AG04450 (cell line): ENCODE measurements at regions not wholly inside any gene's neighbourhood (a gene's known extent, or its start where the extent isn't known, plus 50 kb on each side); places are given as distances from the start of the nearest gene placed in this dataset.

Experiments used
- CTCF ChIA-PET: fragments of 300-600, 350-600 bp; formaldehyde crosslinking; extraction: SDS; loops from one replicate; lab custom pipeline; 2022; ENCODE audit warnings: antibody characterized with exemption, inconsistent platforms; lab: Charles Lee
- POLR2A ChIA-PET: fragments of 350-600 bp; formaldehyde crosslinking; extraction: SDS; loops from one replicate; lab custom pipeline; 2021; ENCODE audit warnings: antibody characterized with exemption, inconsistent platforms; lab: Yijun Ruan, JAX
- DNase-seq: peaks from one replicate; pipeline ENCODE4 v3.0.0-alpha.2; 2011; ENCODE audit warnings: low read depth, low spot score
- H3K27ac ChIP-seq: one replicate; pipeline ENCODE4 v1.5.1; 2012; ENCODE audit warnings: low read depth, low read length, control low read depth
- H3K27me3 ChIP-seq: one replicate; pipeline ENCODE4 v1.6.0; 2012; ENCODE audit warnings: low read length; ENCODE audit not compliant: control insufficient read depth, insufficient read depth
- H3K4me3 ChIP-seq: 2 replicates; pipeline ENCODE4 v1.5.1; 2011; ENCODE audit warnings: mild to moderate bottlenecking, low read depth, low read length, control low read depth
- H3K9me3 ChIP-seq: 2 replicates; pipeline ENCODE4 v1.5.1; 2012; ENCODE audit warnings: low read length; ENCODE audit not compliant: control insufficient read depth, insufficient read depth
- TF ChIP-seq, protein P1 (sequence below): IDR thresholded peaks from 2 replicates; pipeline ENCODE4 v1.5.1; 2011; ENCODE audit warnings: low read depth, low read length, control low read depth, inconsistent platforms

DNA sequence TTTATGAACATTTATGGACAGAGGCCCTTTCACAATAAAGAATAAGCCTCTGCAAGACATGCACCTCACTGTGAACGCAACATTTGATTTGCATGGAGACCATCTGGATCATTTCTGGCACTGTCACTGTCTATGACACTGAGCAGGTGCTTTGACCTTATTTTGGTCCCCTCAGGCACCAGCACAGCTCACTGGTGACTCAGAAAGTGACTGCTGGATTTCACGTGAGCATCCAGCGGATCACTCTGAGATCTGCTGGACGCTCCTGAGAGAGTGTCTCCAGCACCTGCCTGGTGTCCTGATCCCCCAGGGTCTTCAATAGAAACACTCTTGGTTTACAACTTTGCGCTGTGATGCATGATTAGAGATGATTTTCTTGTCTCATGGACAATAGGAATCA lies 375.7 kb downstream of the TENT5A start:
- no peaks in the 10 kb centered on the region for H3K27me3 ChIP-seq
- TF ChIP-seq, protein P1, sequence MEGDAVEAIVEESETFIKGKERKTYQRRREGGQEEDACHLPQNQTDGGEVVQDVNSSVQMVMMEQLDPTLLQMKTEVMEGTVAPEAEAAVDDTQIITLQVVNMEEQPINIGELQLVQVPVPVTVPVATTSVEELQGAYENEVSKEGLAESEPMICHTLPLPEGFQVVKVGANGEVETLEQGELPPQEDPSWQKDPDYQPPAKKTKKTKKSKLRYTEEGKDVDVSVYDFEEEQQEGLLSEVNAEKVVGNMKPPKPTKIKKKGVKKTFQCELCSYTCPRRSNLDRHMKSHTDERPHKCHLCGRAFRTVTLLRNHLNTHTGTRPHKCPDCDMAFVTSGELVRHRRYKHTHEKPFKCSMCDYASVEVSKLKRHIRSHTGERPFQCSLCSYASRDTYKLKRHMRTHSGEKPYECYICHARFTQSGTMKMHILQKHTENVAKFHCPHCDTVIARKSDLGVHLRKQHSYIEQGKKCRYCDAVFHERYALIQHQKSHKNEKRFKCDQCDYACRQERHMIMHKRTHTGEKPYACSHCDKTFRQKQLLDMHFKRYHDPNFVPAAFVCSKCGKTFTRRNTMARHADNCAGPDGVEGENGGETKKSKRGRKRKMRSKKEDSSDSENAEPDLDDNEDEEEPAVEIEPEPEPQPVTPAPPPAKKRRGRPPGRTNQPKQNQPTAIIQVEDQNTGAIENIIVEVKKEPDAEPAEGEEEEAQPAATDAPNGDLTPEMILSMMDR = no peak
- DNase-seq = no peak
- ChIA-PET CTCF (no interaction called here), POLR2A (no interaction called here)
- no peaks in the 10 kb centered on the region for H3K9me3 ChIP-seq
- H3K4me3 ChIP-seq = no peak overlapping the region
- H3K27ac ChIP-seq = no peak overlapping the region

DNA sequence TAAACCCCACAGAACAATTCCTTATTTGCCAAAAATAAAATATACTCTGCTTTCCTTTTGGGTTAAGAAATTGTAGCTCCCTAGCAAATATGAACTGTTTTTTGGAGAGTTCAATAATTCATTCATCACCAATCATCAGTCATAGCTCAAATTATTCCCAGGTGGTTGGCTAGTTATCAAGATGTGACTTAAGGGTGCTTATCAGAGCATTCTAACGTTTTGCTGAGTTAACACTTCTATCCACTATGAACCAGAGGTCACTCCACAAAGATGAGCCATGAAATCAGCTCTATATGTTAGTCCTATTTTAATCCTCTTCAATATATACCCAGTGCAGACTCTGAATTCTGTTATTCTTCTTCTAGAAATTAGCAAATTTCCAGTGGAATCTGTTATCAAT lies 379.1 kb downstream of the TENT5A start:
- CTCF ChIA-PET = no interaction called here
- no peak overlapping the region for H3K4me3 ChIP-seq
- H3K27me3 ChIP-seq = no peaks in the 10 kb centered on the region
- TF ChIP-seq, protein P1 = no peak
- no peak for DNase-seq
- no peak overlapping the region for H3K27ac ChIP-seq
- POLR2A ChIA-PET = no interaction called here
- no peaks in the 10 kb centered on the region for H3K9me3 ChIP-seq

DNA sequence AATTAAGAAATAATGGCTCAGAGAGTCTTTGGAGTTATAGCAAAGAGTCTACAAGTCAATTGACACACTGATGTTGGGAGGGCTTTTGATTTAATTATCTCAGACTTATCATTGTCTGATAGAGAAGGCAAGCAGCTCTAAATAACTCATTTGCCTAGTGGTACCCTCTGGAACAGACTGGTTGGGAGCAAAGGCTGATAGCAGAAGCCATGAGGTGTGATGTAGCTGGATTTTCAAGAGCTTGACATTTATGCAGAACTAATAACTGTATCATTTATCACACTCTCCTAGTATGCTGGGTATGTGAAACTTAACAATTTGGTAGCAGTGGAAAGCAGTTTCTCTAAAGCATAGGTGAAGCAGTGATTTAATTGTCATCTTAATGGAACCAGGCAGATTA lies 380.6 kb downstream of the TENT5A start:
- CTCF ChIA-PET = no interaction called here

DNA sequence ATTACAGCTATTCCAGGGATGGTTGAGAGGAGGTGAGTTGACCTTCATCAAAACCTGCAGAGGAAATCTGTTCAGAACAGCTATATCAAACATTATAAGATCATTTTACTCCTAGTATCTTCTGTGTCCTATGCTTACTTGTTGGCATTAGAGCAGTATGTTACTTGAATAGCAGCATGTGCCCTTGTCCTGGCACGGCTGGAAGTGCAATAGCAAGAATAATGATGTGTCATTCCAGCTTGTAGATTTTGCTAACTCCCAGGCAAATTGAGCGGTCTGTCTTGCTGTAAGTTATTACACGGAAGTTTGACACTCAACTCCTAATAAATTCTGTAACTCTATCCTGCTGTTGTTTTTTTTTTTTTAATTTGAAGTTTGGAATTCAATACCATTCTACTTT lies 385.5 kb downstream of the TENT5A start:
- H3K4me3 ChIP-seq = no peak overlapping the region
- POLR2A ChIA-PET = no interaction called here
- CTCF ChIA-PET = interaction anchor here (0.7 to 0.9 kb wide), 2 partner anchors 91 to 1153 kb away, joined by 3 to 5 read pairs; no protein-coding TSS in a partner anchor
- no peaks in the 10 kb centered on the region for H3K27me3 ChIP-seq
- no peak for DNase-seq
- no peaks in the 10 kb centered on the region for H3K9me3 ChIP-seq
- H3K27ac ChIP-seq = no peak overlapping the region
- TF ChIP-seq, protein P1 = no peak

More for the DNA sequence above, 380.6 kb downstream of the TENT5A start:
- TF ChIP-seq, protein P1 = no peak
- DNase-seq = no peak
- no peak overlapping the region for H3K27ac ChIP-seq
- no peaks in the 10 kb centered on the region for H3K9me3 ChIP-seq
- POLR2A ChIA-PET = no interaction called here
- no peak overlapping the region for H3K4me3 ChIP-seq
- H3K27me3 ChIP-seq = no peaks in the 10 kb centered on the region

DNA sequence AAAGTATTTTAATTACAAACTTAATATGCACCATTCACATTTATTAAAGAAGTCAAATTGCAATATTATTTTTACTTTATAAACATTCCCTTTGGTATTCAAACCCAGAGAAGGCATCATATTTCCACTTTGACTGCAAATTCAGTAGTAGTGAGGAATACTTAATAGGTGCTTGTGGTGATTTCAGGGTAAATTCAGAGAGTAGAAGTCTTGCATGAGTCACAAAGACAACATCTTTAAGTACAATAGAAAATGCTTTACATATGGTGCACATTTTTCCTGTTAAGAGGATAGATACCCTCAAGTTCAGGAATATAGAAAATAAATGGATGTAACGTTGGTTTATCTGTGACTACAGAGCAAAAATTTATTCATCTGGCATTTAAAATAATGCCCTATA lies 390.2 kb downstream of the TENT5A start:
- TF ChIP-seq, protein P1 = no peak
- ChIA-PET CTCF (no interaction called here), POLR2A (no interaction called here)
- H3K9me3 ChIP-seq = no peaks in the 10 kb centered on the region
- no peak overlapping the region for H3K27ac ChIP-seq
- no peaks in the 10 kb centered on the region for H3K27me3 ChIP-seq
- DNase-seq = peak; percentile 18
- no peak overlapping the region for H3K4me3 ChIP-seq
